ENCODE measurements at regions not wholly inside any gene's neighbourhood (a gene's known extent, or its start where the extent isn't known, plus 50 kb on each side); places are given as distances from the start of the nearest gene placed in this dataset.

DNA sequence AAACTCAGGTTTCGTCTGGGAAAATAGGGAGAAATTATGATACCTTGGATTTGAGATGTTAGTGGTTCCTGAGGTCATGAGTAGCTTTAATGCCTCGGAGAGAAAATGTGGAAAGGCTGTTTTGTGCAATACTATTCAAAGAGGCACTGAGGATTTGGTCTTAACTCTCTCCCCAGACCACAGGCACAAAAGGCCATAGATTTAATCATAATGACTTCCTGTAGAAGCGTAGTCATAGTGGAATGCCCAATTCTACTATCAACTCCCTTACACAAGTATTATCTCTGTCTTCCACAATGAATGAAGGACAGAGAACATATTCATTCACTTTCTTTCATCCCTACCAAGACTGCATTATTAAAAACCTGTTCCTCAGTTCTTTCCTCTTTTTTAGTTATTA lies 153.0 kb upstream of the FTMT start:
- ATAC-seq (ENCODE audit: insufficient read depth, low read depth) (no peak), DNase-seq (no peak)
- H3K27ac ChIP-seq (ENCODE audit: low read length) = no peak overlapping the region
- H3K4me2 ChIP-seq (ENCODE audit: insufficient read depth, low read length) = no peak overlapping the region
- peaks cover 12% of the 10 kb centered on the region for H3K4me1 ChIP-seq (ENCODE audit: insufficient read depth, low read length)
- TF ChIP-seq CTCF (IDR thresholded peaks at IDR 0.05; ENCODE audit: borderline replicate concordance, extremely low read depth, low read length, poor library complexity, severe bottlenecking) = no peak
- no peak for TF ChIP-seq EZH2 (IDR thresholded peaks at IDR 0.05; ENCODE audit: borderline replicate concordance, low read depth, low read length, severe bottlenecking)
- no peaks in the 10 kb centered on the region for H3K79me2 ChIP-seq (ENCODE audit: insufficient read depth, low read length)
- H3K9me3 ChIP-seq (ENCODE audit: insufficient read depth, low read length, severe bottlenecking) = no peaks in the 10 kb centered on the region
- H3K9ac ChIP-seq (ENCODE audit: low read depth, low read length) = no peak overlapping the region
- H4K20me1 ChIP-seq (ENCODE audit: insufficient read depth, low read length) = no peaks in the 10 kb centered on the region
- H3K36me3 ChIP-seq (ENCODE audit: insufficient read depth, low read length) = no peaks in the 10 kb centered on the region
- no peak overlapping the region for H2AFZ ChIP-seq (ENCODE audit: low read depth, low read length)
- H3K27me3 ChIP-seq (ENCODE audit: insufficient read depth, low read length, poor library complexity) = no peaks in the 10 kb centered on the region
- no peak overlapping the region for H3K4me3 ChIP-seq (ENCODE audit: low read depth in 1 of 2, low read length in 2 of 2)

DNA sequence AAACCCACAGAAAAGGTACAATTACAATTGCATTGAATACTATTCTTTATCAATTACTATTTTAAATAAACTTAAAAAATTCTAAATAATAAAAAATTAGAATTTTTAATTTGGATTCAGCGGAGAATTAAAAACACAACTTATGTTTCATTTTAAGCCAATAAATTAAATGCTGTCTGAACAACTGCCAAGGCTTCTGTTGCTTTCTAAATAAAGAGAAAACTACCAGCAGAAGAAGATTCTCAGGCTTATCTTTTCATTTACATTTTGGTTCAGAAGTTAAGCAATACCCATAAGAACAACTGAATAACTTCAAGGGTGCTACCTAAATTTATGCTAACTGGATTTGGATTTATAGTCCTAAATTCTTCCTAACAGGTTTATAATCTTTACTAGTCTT lies 150.0 kb upstream of the FTMT start:
- Histone ChIP-seq H4K20me1 (ENCODE audit: insufficient read depth, low read length) (no peaks in the 10 kb centered on the region), H3K27me3 (ENCODE audit: insufficient read depth, low read length, poor library complexity) (no peaks in the 10 kb centered on the region), H3K9ac (ENCODE audit: low read depth, low read length) (no peak overlapping the region), H3K4me1 (ENCODE audit: insufficient read depth, low read length) (no peaks in the 10 kb centered on the region), H3K36me3 (ENCODE audit: insufficient read depth, low read length) (no peaks in the 10 kb centered on the region), H3K4me3 (ENCODE audit: low read depth in 1 of 2, low read length in 2 of 2) (no peak overlapping the region), H2AFZ (ENCODE audit: low read depth, low read length) (no peak overlapping the region), H3K27ac (ENCODE audit: low read length) (no peak overlapping the region), H3K9me3 (ENCODE audit: insufficient read depth, low read length, severe bottlenecking) (no peaks in the 10 kb centered on the region), H3K79me2 (ENCODE audit: insufficient read depth, low read length) (no peaks in the 10 kb centered on the region), H3K4me2 (ENCODE audit: insufficient read depth, low read length) (no peak overlapping the region)
- TF ChIP-seq CTCF (IDR thresholded peaks at IDR 0.05; ENCODE audit: borderline replicate concordance, extremely low read depth, low read length, poor library complexity, severe bottlenecking) (no peak), EZH2 (IDR thresholded peaks at IDR 0.05; ENCODE audit: borderline replicate concordance, low read depth, low read length, severe bottlenecking) (no peak)
- ATAC-seq (ENCODE audit: insufficient read depth, low read depth) (no peak), DNase-seq (no peak)

GRCh38 chr5:121702682-121703081 lies 149.0 kb upstream of the FTMT start:
- no peak for TF ChIP-seq EZH2 (IDR thresholded peaks at IDR 0.05; ENCODE audit: borderline replicate concordance, low read depth, low read length, severe bottlenecking)
- TF ChIP-seq CTCF (IDR thresholded peaks at IDR 0.05; ENCODE audit: borderline replicate concordance, extremely low read depth, low read length, poor library complexity, severe bottlenecking) = no peak
- H2AFZ ChIP-seq (ENCODE audit: low read depth, low read length) = no peak overlapping the region

DNA sequence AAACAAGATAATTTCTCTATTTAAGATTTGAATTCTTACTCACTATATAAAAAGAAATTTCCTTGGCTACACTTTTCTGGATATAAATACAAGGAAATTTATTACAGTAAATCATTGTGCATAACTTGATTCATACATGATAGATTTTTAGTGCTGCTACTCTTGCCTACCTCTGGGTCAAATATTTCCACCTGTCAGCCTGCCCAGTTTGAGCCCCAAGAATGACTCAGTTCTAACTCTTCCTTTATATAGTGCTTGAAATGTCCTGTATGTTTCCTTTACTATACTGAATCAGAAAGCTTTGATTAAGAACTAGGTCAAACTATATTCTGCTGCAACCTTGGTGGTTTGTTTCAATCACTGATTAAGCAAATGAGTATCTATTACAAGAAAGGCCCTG lies 147.4 kb upstream of the FTMT start:
- Histone ChIP-seq H3K79me2 (ENCODE audit: insufficient read depth, low read length) (no peaks in the 10 kb centered on the region), H4K20me1 (ENCODE audit: insufficient read depth, low read length) (no peaks in the 10 kb centered on the region), H3K36me3 (ENCODE audit: insufficient read depth, low read length) (no peaks in the 10 kb centered on the region), H2AFZ (ENCODE audit: low read depth, low read length) (no peak overlapping the region), H3K27me3 (ENCODE audit: insufficient read depth, low read length, poor library complexity) (no peaks in the 10 kb centered on the region), H3K27ac (ENCODE audit: low read length) (no peak overlapping the region), H3K9ac (ENCODE audit: low read depth, low read length) (no peak overlapping the region), H3K4me3 (ENCODE audit: low read depth in 1 of 2, low read length in 2 of 2) (no peak overlapping the region), H3K9me3 (ENCODE audit: insufficient read depth, low read length, severe bottlenecking) (no peaks in the 10 kb centered on the region), H3K4me1 (ENCODE audit: insufficient read depth, low read length) (no peaks in the 10 kb centered on the region), H3K4me2 (ENCODE audit: insufficient read depth, low read length) (no peak overlapping the region)
- DNase-seq = no peak
- TF ChIP-seq EZH2 (IDR thresholded peaks at IDR 0.05; ENCODE audit: borderline replicate concordance, low read depth, low read length, severe bottlenecking) (no peak), CTCF (IDR thresholded peaks at IDR 0.05; ENCODE audit: borderline replicate concordance, extremely low read depth, low read length, poor library complexity, severe bottlenecking) (no peak)
- ATAC-seq (ENCODE audit: insufficient read depth, low read depth) = no peak

More at GRCh38 chr5:121702682-121703081, 149.0 kb upstream of the FTMT start:
- ATAC-seq (ENCODE audit: insufficient read depth, low read depth) (no peak), DNase-seq (no peak)
- Histone ChIP-seq H3K36me3 (ENCODE audit: insufficient read depth, low read length) (no peaks in the 10 kb centered on the region), H3K27me3 (ENCODE audit: insufficient read depth, low read length, poor library complexity) (no peaks in the 10 kb centered on the region), H3K4me3 (ENCODE audit: low read depth in 1 of 2, low read length in 2 of 2) (no peak overlapping the region), H3K4me2 (ENCODE audit: insufficient read depth, low read length) (no peak overlapping the region), H3K9me3 (ENCODE audit: insufficient read depth, low read length, severe bottlenecking) (no peaks in the 10 kb centered on the region), H3K9ac (ENCODE audit: low read depth, low read length) (no peak overlapping the region), H3K4me1 (ENCODE audit: insufficient read depth, low read length) (no peaks in the 10 kb centered on the region), H4K20me1 (ENCODE audit: insufficient read depth, low read length) (no peaks in the 10 kb centered on the region), H3K79me2 (ENCODE audit: insufficient read depth, low read length) (no peaks in the 10 kb centered on the region), H3K27ac (ENCODE audit: low read length) (no peak overlapping the region)
